Hepatocyte (in vitro differentiated cells): ENCODE measurements at regions not wholly inside any gene's neighbourhood (a gene's known extent, or its start where the extent isn't known, plus 50 kb on each side); places are given as distances from the start of the nearest gene placed in this dataset.

Source experiments
- DNase-seq: peaks from one replicate; pipeline ENCODE4 v3.0.0-alpha.2; 2016; ENCODE audit warnings: low spot score
- H2AFZ ChIP-seq: fragments of 200-600 bp; sonication (generic); 2 replicates; pipeline ENCODE4 v1.6.0; 2016; ENCODE audit warnings: antibody characterized with exemption, mild to moderate bottlenecking
- H3K27ac ChIP-seq: fragments of 200-600 bp; sonication (generic); 2 replicates; pipeline ENCODE4 v1.5.1; 2016; ENCODE audit warnings: mild to moderate bottlenecking
- H3K27me3 ChIP-seq: fragments of 200-600 bp; sonication (generic); 2 replicates; pipeline ENCODE4 v1.6.1; 2016
- H3K36me3 ChIP-seq: fragments of 200-600 bp; sonication (generic); replicated peaks from 2 replicates; pipeline ENCODE4 v1.5.1; 2016; ENCODE audit warnings: low read depth; ENCODE audit not compliant: insufficient read depth
- H3K4me1 ChIP-seq: fragments of 200-600 bp; sonication (generic); 2 replicates; pipeline ENCODE4 v1.5.1; 2016; ENCODE audit warnings: mild to moderate bottlenecking, moderate library complexity; ENCODE audit not compliant: insufficient read depth
- H3K4me2 ChIP-seq: fragments of 200-600 bp; sonication (generic); 2 replicates; pipeline ENCODE4 v1.6.0; 2016
- H3K4me3 ChIP-seq: fragments of 200-600 bp; sonication (generic); 2 replicates; pipeline ENCODE4 v1.5.1; 2016; ENCODE audit warnings: mild to moderate bottlenecking
- H3K79me2 ChIP-seq: fragments of 200-600 bp; sonication (generic); 2 replicates; pipeline ENCODE4 v1.6.0; 2017; ENCODE audit warnings: mild to moderate bottlenecking
- H3K9me2 ChIP-seq: fragments of 200-600 bp; sonication (generic); replicated peaks from 2 replicates; pipeline ENCODE4 v1.6.0; 2017; ENCODE audit warnings: mild to moderate bottlenecking; ENCODE audit not compliant: insufficient read depth
- H3K9me3 ChIP-seq: fragments of 200-600 bp; sonication (generic); 2 replicates; pipeline ENCODE4 v1.5.1; 2016; ENCODE audit warnings: low read depth, mild to moderate bottlenecking
- H4K20me1 ChIP-seq: fragments of 200-600 bp; sonication (generic); 2 replicates; pipeline ENCODE4 v1.6.0; 2016; ENCODE audit warnings: mild to moderate bottlenecking; ENCODE audit not compliant: insufficient read depth, poor library complexity, severe bottlenecking
- EZH2 ChIP-seq: fragments of 200-600 bp; sonication (generic); IDR thresholded peaks from 2 replicates; pipeline ENCODE4 v1.6.1; 2016; ENCODE audit warnings: antibody characterized with exemption, mild to moderate bottlenecking, borderline replicate concordance
- EZH2phosphoT487 ChIP-seq: fragments of 200-600 bp; sonication (generic); IDR thresholded peaks from one replicate; pipeline ENCODE4 v1.6.1; 2018; ENCODE audit warnings: antibody characterized with exemption, mild to moderate bottlenecking, low read depth, moderate library complexity; ENCODE audit not compliant: unreplicated experiment, severe bottlenecking
- WGBS: methylation state at CpG from one replicate; pipeline ENCODE4 v1.1.6; 2016; ENCODE audit warnings: low lambda C conversion rate; ENCODE audit errors: missing lambda C conversion rate; 5-methylcytosine and 5-hydroxymethylcytosine counted together
- TF ChIP-seq, protein P1 (sequence below): fragments of 200-600 bp; sonication (generic); IDR thresholded peaks from 2 replicates; pipeline ENCODE4 v1.5.1; 2016; ENCODE audit warnings: antibody characterized with exemption, mild to moderate bottlenecking; ENCODE audit not compliant: poor library complexity

DNA sequence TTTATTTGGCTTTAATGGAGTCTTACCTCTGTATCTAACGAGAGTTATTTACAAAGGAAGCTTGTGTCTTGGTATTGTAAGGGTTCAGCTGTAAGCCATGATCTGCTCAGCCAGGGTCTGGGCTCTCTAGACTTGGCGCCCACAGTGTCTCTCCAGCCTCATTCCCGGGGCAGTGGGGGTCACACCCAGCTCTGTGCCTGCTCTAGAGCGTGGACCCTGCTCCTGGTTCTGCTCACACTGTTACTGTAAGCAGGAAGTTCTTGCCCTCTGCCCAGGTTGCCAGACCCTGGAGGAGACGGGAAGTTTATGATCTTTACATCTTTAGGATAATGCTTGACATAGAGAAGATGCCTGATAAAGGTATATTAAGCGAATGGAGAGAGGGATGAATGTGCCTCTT is 235.7 kb downstream of the PTTG2 start:
- no peaks in the 10 kb centered on the region for H3K27me3 ChIP-seq
- H3K36me3 ChIP-seq: no peaks in the 10 kb centered on the region
- TF ChIP-seq EZH2: no peak
- no peak for TF ChIP-seq EZH2phosphoT487
- TF ChIP-seq, protein P1, sequence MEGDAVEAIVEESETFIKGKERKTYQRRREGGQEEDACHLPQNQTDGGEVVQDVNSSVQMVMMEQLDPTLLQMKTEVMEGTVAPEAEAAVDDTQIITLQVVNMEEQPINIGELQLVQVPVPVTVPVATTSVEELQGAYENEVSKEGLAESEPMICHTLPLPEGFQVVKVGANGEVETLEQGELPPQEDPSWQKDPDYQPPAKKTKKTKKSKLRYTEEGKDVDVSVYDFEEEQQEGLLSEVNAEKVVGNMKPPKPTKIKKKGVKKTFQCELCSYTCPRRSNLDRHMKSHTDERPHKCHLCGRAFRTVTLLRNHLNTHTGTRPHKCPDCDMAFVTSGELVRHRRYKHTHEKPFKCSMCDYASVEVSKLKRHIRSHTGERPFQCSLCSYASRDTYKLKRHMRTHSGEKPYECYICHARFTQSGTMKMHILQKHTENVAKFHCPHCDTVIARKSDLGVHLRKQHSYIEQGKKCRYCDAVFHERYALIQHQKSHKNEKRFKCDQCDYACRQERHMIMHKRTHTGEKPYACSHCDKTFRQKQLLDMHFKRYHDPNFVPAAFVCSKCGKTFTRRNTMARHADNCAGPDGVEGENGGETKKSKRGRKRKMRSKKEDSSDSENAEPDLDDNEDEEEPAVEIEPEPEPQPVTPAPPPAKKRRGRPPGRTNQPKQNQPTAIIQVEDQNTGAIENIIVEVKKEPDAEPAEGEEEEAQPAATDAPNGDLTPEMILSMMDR: no peak
- H3K4me1 ChIP-seq: peaks cover 4% of the 10 kb centered on the region
- H3K4me3 ChIP-seq: no peak overlapping the region
- 81% methylated on average over 6 of the region's 6 CpGs for WGBS
- DNase-seq: no peak
- no peaks in the 10 kb centered on the region for H3K9me3 ChIP-seq
- no peak overlapping the region for H3K27ac ChIP-seq
- no peak overlapping the region for H2AFZ ChIP-seq
- no peak overlapping the region for H3K4me2 ChIP-seq
- no peaks in the 10 kb centered on the region for H3K79me2 ChIP-seq
- H4K20me1 ChIP-seq: no peaks in the 10 kb centered on the region
- no peaks in the 10 kb centered on the region for H3K9me2 ChIP-seq

DNA sequence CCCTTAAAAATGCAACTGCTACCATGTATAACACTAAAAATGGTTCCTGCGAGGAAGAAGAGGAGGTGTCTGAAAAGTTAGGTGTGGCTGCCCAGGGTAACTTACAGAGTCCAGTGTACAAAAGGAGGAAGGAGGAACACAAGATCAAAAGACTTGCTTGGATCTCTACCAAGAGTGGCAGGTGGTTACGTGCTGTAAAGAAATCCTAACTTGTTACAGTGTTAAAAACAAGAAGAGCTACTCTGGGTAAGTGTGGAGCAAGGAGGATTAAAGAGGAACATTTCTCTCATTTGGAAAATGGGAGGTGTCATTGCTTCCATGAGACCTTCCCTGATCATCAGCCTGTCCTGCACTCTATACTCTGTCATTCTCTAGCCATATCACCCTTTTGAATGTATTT is 242.0 kb downstream of the PTTG2 start:
- 86% methylated on average over 2 of the region's 2 CpGs for WGBS
- H3K4me3 ChIP-seq: no peak overlapping the region
- H3K9me2 ChIP-seq: no peaks in the 10 kb centered on the region
- no peak overlapping the region for H3K27ac ChIP-seq
- TF ChIP-seq EZH2phosphoT487 (no peak), EZH2 (no peak)
- TF ChIP-seq, protein P1: no peak
- H3K9me3 ChIP-seq: no peaks in the 10 kb centered on the region
- no peaks in the 10 kb centered on the region for H3K4me1 ChIP-seq
- H4K20me1 ChIP-seq: no peaks in the 10 kb centered on the region
- no peak overlapping the region for H3K4me2 ChIP-seq
- DNase-seq: no peak
- H2AFZ ChIP-seq: no peak overlapping the region
- H3K27me3 ChIP-seq: no peaks in the 10 kb centered on the region
- no peaks in the 10 kb centered on the region for H3K36me3 ChIP-seq
- no peaks in the 10 kb centered on the region for H3K79me2 ChIP-seq

DNA sequence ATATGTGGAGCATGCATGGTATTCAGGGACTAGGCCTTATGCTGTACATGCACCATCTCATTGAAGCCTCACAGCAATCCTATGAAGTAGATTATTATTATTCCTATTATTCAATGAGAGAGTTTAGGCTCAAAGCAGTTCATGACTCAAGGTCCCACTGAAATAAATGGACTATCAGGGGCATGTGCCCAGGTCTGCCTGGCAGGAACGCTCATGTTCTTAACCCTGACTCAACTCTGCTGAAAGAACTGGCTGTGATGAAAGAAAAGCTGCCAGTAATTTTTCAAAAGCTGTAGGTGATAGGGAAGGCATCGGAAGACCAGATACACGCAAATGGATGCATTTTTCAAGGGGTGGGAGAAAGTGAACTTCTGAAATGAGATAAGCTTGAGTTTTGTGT is 243.4 kb downstream of the PTTG2 start:
- Histone ChIP-seq H3K79me2 (no peaks in the 10 kb centered on the region), H3K4me1 (no peaks in the 10 kb centered on the region), H3K9me2 (no peaks in the 10 kb centered on the region), H2AFZ (no peak overlapping the region), H3K4me3 (no peak overlapping the region), H3K9me3 (no peaks in the 10 kb centered on the region), H3K27me3 (no peaks in the 10 kb centered on the region), H3K27ac (no peak overlapping the region), H4K20me1 (no peaks in the 10 kb centered on the region), H3K36me3 (no peaks in the 10 kb centered on the region), H3K4me2 (no peak overlapping the region)
- no peak for TF ChIP-seq EZH2
- TF ChIP-seq, protein P1: no peak
- TF ChIP-seq EZH2phosphoT487: no peak
- 90% methylated on average over 3 of the region's 3 CpGs for WGBS
- no peak for DNase-seq
